ENCODE measurements at regions not wholly inside any gene's neighbourhood (a gene's known extent, or its start where the extent isn't known, plus 50 kb on each side); places are given as distances from the start of the nearest gene placed in this dataset.

DNA sequence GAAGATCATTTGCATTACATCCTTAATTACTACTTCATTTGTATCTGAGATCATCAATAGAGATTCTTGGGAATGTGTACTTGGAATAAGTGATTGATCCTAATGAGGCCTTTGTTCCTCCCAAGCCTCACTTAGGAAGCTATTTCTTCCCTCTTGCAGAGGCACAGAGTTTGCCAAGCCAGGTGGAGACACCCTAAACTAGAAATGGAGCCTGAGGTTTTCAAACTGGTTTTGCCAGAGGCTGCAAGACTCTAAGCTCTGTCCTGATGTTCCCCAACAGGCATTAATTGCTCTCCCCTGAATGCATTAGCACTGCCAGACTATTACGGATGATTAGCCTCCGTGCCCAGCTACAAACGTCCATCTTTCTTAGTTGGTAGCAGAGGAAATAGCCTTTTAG is 125.2 kb upstream of the LGALSL start:
- TF ChIP-seq, protein P1, sequence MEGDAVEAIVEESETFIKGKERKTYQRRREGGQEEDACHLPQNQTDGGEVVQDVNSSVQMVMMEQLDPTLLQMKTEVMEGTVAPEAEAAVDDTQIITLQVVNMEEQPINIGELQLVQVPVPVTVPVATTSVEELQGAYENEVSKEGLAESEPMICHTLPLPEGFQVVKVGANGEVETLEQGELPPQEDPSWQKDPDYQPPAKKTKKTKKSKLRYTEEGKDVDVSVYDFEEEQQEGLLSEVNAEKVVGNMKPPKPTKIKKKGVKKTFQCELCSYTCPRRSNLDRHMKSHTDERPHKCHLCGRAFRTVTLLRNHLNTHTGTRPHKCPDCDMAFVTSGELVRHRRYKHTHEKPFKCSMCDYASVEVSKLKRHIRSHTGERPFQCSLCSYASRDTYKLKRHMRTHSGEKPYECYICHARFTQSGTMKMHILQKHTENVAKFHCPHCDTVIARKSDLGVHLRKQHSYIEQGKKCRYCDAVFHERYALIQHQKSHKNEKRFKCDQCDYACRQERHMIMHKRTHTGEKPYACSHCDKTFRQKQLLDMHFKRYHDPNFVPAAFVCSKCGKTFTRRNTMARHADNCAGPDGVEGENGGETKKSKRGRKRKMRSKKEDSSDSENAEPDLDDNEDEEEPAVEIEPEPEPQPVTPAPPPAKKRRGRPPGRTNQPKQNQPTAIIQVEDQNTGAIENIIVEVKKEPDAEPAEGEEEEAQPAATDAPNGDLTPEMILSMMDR (IDR thresholded peaks at IDR 0.05) = no peak
- TF ChIP-seq POLR2A (IDR thresholded peaks at IDR 0.05) = no peak

Data from gastroesophageal sphincter (tissue), 3 donors.